DND-41 (cell line): ENCODE measurements at regions not wholly inside any gene's neighbourhood (a gene's known extent, or its start where the extent isn't known, plus 50 kb on each side); places are given as distances from the start of the nearest gene placed in this dataset.

ENCODE experiments used
- EZH2 ChIP-seq: IDR thresholded peaks from 3 replicates; pipeline ENCODE4 v1.6.1; 2012; ENCODE audit warnings: borderline replicate concordance, low read depth, mild to moderate bottlenecking, moderate library complexity, low read length, inconsistent platforms; ENCODE audit not compliant: severe bottlenecking
- TF ChIP-seq, protein P1 (sequence below): IDR thresholded peaks from 2 replicates; pipeline ENCODE4 v1.5.1; 2012; ENCODE audit warnings: borderline replicate concordance, low read length, moderate library complexity, mild to moderate bottlenecking; ENCODE audit not compliant: poor library complexity, severe bottlenecking; ENCODE audit errors: extremely low read depth

DNA sequence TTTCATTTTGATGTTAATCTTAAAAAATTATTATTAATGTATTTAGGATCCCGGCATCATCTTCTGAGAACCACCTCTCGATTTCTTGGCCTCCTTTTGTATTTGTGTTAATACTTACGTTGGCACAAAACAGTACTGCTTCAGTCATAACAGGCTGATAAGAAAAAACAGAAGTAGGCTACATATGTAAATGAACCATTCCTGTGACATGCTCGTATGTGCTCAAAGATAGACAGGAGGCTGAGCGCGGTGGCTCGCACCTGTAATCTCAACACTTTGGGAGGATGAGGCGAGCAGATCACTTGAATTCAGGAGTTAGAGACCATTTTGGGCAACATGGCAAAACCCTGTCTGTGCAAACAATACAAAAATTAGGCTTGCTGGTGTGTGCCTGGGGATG is 109.4 kb upstream of the H2AZ1 start:
- TF ChIP-seq, protein P1, sequence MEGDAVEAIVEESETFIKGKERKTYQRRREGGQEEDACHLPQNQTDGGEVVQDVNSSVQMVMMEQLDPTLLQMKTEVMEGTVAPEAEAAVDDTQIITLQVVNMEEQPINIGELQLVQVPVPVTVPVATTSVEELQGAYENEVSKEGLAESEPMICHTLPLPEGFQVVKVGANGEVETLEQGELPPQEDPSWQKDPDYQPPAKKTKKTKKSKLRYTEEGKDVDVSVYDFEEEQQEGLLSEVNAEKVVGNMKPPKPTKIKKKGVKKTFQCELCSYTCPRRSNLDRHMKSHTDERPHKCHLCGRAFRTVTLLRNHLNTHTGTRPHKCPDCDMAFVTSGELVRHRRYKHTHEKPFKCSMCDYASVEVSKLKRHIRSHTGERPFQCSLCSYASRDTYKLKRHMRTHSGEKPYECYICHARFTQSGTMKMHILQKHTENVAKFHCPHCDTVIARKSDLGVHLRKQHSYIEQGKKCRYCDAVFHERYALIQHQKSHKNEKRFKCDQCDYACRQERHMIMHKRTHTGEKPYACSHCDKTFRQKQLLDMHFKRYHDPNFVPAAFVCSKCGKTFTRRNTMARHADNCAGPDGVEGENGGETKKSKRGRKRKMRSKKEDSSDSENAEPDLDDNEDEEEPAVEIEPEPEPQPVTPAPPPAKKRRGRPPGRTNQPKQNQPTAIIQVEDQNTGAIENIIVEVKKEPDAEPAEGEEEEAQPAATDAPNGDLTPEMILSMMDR, result no peak
- no peak for TF ChIP-seq EZH2
